ENCODE measurements at regions not wholly inside any gene's neighbourhood (a gene's known extent, or its start where the extent isn't known, plus 50 kb on each side); places are given as distances from the start of the nearest gene placed in this dataset.

DNA sequence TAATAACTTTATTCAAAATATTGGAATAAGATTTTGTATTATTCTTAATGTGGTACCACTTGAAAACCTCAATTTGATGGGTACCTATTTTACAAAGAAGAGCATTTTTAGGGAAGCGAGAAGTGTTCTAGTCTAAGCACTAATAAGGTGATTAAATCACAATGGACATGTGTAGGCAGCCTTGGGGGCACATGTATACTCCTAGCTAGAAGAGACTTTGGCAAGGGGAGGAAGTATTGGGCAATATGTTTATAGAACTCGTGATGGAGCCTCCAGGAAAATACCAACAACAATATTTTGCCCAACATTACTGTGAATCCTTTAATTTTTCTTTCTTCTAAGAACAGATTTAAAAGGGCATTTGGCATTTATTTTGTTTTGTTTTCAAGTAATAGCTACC is 280.3 kb downstream of the ADAMTS20 start:
- TF ChIP-seq, protein P1, sequence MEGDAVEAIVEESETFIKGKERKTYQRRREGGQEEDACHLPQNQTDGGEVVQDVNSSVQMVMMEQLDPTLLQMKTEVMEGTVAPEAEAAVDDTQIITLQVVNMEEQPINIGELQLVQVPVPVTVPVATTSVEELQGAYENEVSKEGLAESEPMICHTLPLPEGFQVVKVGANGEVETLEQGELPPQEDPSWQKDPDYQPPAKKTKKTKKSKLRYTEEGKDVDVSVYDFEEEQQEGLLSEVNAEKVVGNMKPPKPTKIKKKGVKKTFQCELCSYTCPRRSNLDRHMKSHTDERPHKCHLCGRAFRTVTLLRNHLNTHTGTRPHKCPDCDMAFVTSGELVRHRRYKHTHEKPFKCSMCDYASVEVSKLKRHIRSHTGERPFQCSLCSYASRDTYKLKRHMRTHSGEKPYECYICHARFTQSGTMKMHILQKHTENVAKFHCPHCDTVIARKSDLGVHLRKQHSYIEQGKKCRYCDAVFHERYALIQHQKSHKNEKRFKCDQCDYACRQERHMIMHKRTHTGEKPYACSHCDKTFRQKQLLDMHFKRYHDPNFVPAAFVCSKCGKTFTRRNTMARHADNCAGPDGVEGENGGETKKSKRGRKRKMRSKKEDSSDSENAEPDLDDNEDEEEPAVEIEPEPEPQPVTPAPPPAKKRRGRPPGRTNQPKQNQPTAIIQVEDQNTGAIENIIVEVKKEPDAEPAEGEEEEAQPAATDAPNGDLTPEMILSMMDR (IDR thresholded peaks at IDR 0.05 in 4 of 5, conservative IDR thresholded peaks at IDR 0.05 in 1 of 5), result no peak
- TF ChIP-seq POLR2A (IDR thresholded peaks at IDR 0.05), result no peak
